Forelimb muscle (tissue), 1 donor: ENCODE measurements at regions not wholly inside any gene's neighbourhood (a gene's known extent, or its start where the extent isn't known, plus 50 kb on each side); places are given as distances from the start of the nearest gene placed in this dataset.
"Not testable (repeated sequence)": the region's sequence is repeated elsewhere in the genome, so short reads cannot be mapped to it uniquely, and the experiment has no call there.

ENCODE experiments used
- DNase-seq: peaks from one replicate; pipeline ENCODE4 v3.0.0-alpha.2; 2013; ENCODE audit warnings: low read depth

DNA sequence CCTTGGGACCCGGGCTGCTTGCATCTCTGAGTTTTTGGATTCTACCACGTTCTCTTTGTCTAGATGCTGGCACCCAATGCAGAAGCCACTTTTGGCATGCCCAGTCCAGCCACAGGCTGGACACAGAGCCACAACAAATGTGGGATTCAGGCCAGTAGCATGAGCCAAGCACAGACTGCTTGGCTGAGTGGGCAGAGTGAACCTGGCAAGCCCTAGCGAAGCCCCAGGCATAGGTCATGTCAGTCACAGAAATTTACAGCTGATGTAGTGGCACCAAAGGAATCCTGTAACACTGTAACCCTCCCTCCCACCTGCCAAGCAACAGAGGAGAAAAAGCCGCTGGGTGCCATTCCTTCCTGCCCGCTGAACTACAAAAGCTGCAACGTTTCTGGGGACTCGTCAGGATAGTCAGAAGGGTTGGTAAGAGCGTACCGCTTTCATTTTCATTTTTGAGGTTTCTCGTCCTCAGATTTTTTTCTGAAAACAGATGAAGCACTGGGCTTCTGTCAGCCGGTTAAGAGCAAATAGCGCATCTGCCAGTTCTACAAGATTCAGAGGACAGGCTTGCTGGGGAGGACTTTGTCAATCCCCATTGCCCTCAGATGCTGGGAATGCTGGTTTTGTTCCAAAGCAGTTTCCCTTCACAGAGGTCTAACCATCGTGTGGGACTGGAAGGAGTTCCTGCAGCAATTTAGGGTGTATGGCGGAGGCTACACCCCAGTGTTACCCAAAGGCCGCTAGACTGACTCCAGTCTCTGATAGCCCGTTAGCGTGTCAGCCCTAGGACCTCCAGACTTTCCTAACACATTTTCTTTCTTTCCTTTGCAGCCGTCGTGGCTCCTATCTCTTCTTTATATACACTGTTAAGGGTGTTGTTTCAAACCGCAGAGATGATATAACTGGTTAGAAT, 399.0 kb downstream of the HTR1A start:
- DNase-seq, result no peak

DNA sequence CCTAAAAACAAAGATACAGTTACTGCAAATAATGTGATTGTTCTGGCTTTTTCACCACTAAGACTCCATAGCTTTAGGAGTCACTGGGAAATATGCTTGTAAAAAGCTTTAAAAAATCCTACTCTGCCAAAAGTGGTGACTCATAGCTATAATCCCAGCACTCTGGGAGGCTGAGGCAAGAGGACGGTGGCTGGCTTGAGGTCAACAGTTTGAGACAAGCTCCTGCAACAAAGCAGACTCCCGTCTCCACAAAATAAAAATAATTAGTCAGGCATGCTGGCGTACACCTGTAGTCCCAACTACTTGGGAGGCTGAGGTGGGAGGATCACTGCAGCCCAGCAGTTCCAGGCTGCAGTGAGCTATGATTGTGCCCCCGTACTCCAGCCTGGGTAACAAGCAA, 406.4 kb downstream of the HTR1A start:
- DNase-seq, result no peak

DNA sequence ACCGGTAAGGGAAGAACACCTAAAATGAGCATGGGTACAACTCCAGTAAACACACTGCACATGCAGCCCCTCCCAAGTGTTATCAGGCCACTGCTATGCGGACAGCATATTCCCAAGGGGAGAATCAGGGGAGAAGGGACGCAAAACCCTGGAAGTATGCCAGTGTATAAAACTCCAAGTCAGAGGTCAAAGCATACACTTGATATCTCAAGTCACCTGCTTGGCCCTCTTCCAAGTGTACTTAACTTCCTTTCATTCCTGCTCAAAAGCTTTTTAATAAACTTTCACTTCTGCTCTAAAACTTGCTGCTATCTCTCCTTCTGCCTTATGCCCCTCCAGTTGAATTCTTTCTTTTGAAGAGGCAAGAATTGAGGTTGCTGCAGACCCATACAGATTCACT, 408.1 kb downstream of the HTR1A start:
- DNase-seq, result no peak

DNA sequence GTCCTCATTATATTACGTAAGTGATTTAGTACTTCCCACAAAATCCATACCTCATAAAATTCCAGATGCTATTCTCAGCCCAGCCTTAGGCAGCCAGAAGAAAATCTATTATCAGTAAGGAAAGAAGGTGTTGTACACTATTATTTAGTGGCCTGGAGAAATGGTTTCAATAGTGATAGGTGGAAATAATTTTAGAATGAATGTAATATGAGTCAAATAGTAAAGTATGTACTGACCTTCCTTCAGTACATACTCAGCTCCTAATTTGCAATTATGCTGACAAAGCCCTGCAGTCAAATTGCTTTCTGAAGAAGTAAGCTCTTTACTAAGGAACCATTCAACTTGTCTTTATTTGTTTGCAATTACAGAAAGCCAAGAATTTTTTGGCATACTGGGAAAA, 409.2 kb downstream of the HTR1A start:
- no peak for DNase-seq

DNA sequence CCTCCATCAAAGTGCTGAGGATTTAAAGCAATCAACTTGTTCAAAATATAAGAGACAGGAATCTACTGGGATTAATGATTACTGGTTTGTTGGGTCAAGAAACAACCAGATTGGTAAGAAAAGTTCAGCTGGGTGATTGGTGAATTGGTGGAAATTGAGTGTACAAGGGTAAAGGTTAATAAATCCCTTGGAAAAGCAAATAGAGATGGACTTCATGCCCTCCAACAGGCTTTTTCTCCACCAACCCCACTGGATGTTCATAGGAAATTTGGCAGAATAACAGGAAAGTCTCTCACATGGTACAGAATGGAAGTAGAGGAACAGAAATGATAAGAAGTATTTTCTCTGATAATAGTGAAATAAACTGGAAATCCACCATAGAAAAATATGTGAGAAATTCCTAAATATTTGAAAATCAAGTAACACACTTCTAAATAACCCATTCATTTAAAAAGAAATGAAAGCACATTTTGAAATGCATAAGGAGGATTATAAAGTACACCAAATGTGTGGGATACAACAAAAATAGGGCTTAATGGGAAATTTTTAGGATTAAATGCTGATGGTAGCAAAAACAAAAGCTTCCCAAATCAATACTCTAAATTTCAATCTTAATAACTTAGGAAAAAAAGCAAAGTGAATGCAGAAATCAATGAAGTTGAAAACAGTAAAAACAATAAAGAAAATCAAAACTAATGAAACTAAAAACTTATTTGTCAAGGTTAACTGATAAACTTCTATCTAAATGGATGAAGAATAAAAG, 426.2 kb downstream of the HTR1A start:
- DNase-seq, result no peak

DNA sequence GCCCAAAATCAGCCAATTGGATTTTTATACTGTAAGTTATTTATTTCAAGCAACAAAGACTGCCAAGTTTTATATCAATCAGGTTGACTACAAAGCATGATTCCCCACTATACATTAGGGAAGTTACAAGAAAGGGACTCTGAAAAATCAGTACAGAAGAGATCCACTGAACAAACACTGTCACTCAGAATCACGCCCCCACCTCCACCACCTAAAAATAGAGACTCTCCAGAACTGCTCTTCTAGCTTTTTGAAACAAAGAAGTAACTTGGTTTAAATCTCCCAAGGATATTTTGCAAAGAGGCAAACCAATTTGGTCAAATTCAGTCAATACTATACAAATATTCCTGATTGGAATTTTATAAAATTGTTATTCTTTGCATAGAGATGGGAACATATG, 438.0 kb downstream of the HTR1A start:
- DNase-seq, result no peak

DNA sequence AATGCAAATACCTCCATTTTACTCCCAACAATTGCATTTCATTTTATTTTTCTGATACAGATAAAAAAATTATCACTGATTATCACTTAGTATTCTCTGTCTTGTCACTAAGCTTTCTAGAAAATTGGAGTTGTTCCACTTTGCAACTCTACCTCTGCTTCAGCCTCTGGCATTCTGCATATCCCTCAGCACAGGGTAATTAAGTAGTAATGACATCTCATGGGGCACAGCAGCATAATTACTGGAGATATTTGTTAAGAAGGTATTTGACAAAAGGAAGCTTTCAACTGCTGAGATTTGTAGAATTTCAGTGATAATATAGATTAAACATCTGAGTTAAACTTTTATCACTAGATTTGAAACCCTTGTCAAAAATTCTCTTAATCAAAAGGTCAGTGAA, 446.2 kb downstream of the HTR1A start:
- DNase-seq, result no peak

DNA sequence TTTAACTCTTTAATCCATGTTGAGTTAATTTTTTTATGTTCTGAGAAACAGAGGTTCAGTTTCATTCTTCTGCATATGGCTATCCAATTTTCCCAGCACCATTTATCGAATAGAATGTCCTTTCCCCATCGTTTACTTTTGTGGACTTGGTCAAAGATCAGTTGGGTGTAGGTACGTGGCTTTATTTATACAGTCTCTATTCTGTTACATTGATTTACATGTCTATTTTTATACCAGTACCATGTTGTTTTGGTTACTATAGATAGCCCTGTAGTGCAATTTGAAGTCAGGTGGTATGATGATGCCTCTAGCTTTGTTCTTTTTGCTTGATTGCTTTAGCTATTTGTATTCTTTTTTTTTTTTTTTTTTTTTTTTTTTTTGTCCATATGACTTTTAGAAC, 462.0 kb downstream of the HTR1A start:
- DNase-seq, result no peak

DNA sequence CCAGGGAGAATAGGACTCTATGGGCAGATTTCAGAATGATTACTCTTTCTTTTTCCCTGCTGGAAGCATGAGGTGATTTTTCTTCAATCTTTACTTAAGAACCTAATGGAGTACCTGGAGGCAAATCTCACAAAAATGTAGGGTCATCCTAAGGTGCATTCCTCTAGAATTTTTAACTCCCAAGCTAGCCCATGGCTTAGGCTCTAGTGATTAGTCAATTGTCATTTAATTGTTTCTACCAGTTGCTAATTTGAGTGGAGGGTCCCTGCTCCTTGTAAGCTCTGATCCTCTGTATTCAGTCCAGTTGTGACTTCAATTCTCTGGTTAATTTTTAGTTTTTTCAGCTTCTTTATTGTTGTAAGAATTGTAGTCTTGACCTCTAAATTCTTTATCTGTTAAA, 467.0 kb downstream of the HTR1A start:
- DNase-seq, result no peak

DNA sequence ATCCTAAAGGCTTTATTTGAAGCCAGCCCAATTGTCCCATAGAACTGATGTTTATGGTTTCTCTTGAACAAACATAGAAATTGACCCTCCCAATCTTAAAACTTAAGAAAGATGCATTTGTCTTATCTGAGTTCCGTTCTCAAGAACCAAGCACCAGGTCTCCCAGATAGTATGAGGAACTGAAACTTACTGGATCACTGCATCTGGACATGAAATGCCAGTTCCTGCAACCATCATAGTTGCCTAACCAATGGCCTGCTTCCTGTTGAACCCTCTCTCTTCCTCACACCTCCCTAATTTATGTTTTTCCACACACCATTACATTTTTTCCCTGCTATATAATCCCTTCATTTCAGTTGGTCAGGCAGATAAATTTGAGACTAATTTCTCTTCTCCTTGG, 478.9 kb downstream of the HTR1A start:
- DNase-seq, result no peak

DNA sequence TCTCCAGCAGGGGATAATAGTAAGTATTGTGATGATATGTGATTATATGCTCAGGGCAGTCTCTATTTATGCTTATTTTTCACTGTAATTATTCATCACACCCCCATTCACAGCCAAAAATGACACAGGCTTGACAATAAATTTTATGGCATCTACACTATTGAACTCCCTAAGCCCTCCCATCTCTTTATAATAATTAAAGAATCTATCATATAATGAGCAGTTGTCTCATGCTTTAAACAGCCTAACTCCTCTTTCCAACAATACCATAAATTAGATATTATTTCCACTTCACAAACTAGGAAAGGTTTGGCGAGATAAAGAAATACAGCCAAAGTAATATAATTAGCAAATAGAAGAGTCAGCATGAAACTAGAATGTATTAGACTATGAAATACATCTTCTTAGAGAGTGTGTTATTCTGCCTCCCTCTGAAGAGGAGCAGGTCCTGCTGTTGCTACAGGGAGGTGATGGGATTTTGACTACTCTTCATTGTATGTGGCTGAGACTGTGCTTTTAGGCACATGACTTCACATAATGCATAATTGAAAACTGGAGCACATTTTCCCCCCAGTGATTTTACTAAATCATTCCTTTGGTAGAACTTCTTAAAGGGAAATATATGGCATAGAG, 488.8 kb downstream of the HTR1A start:
- DNase-seq, result no peak

DNA sequence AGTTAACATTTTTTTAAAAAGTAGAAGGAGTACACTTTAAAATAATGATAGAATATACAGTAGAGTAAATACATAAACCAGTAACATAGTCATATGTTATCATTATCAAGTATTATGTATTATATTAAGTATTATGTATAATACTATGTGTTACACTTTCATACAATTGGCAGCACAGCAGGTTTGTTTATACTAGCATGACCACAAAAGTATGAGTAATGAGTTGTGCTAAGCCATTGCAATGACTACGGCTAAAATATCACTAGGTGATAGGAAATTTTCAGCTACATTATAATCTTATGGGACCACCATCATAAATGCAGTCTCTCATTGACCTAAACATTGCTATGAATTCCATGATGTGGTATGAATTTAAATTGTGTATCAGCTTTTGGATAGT, 506.0 kb downstream of the HTR1A start:
- DNase-seq, result no peak

DNA sequence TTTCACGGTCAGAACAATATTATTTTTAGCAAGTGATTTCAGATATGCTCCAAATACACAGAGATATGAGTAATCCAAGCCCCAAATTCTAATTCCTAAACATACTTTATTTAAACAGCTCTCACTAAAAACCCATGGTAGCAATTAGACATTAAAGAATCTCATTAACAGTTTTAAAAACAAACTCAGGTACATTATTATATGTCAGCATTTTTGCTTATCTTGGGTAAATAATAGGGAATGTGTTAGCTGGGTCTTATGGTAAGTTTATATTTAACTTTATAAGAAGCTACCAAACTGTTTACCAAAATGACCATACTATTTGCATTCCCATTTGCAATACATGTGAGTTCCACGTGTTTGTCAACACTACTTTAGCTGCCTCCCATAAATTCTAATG, 511.1 kb downstream of the HTR1A start:
- DNase-seq, result no peak

DNA sequence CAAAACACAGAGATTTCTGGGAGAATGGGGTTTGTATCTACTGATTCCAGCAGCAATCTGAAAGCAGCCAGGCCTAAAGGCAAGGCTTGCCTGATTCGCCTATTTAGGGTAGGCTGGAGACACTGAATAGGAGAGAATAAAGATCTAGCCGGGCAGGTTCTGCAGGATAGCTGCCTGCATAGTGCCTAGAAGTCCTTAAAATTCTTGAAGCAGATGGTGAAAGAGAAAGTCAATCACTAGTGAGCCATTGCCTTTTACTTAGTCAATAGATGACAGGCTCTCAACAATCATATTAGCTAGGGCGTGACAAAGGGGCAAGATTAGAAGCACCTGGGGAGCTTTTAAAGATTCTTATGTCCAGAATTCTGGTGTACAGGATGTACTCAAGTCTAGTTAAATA, 522.7 kb downstream of the HTR1A start:
- DNase-seq, result no peak

DNA sequence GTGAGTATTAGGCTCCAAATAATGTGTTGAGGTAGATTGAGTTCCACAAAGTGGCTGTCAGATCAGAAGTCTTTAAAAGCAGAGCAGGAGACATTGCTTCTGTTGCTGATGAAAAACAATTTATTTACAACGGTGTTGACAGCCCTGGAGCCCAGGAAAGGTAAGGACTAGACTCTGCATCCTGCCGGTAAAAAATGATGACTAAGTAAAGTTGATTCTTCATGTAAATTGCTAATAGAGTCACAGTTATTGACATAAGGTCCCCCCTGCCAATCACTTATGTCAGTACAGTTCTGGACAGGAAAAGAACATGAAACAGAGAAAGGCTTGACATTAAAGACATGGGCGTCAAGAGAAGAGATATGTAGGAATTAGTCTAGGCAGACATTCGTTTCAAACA, 552.5 kb downstream of the HTR1A start:
- DNase-seq, result no peak

DNA sequence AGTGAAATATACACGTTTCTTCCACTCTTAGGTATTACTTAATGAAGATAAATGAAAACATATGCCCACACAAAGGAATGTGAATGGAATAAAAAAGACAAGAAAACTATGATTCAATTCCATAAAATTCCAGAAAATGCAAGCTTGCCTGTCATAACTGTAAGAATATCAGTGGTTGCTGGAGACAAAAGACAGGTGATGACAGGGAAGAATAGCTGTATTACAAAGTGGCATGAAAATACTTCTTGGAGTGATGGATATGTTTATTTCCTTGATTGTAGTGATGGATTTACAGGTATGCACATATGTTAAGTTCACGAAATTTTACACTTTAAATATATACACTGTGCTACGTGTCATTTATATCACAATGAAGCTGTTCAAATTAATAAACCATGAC, 553.3 kb downstream of the HTR1A start:
- DNase-seq, result no peak

DNA sequence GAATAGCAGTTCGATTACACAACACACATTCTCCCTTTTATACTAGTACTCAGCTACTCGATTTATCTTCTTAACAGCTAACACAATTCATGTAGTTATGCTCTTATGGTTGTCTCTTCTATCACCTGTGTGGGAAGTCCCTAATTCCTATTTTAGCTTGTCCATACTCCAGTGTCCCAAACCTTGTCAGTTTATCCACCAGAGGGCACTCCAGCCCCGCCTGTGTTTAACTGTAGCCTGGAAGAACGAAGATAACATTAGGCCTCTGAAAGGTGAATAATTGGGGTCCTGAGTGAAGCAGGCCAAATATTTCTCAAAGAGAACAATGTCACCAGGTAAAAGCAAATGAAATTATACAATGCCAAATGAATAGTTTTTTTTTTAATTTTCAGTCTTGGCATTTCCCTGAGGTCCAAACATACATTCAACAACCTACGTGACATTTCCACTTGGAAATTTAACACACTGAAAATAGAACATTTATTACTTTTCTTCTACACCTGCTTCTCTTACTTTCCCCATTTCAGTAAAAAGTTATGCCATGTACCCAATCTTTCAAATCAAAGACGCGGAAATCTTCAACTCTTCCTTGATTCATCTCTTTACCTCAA, 560.7 kb downstream of the HTR1A start:
- DNase-seq, result no peak

DNA sequence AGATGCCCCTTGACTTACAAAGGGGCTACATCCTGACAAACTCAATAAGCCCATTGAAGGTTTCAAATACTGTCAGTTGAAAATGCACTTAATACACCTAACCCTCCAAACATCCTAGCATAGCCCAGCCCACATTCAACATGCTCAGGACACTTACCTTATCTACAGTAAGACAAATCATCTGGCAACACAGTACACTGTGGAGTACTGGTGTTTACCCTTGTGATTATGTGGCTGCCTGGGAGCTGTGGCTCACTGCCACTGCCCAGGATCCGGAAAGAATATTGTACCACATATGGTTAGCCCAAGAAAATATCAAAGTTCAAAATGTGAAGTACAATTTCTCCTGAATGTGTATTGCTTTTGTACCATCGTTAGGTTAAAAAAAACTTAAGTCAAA, 562.2 kb downstream of the HTR1A start:
- no peak for DNase-seq

DNA sequence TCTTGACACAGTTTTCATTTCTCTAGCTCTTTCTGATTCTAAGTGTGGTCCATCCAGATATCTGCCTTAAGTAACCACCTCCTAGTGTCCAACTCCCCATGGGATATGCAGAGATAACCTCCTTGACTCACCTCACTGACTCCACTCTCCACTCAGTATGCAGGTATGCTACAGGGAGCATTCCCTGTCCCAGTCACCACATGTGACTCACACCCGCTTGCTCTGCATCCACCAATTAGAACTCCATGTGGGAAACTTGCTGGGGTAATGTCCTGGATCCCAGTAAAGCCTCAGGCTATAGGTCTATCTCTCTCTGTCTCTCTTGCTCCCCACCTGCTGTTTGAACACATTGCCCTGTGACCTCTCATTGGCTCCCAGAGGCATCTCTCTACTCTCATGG, 563.9 kb downstream of the HTR1A start:
- DNase-seq, result no peak

DNA sequence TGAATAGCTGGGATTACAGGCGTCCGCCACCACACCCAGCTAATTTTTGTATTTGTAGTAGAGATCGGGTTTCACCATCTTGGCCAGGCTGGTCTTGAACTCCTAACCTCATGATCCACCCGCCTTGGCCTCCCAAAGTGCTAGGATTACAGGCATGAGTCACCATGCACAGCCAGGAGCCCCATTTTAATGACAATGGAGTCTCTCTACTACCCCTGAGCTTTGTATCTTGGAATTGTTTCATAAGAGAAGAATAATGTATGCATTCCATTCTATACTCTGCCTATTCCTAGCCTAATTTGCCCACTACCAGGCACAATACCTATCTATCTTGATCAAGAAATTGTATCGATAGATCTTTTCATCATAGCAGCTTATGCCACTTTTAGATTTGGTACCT, 574.1 kb downstream of the HTR1A start:
- DNase-seq, result not testable (repeated sequence)

DNA sequence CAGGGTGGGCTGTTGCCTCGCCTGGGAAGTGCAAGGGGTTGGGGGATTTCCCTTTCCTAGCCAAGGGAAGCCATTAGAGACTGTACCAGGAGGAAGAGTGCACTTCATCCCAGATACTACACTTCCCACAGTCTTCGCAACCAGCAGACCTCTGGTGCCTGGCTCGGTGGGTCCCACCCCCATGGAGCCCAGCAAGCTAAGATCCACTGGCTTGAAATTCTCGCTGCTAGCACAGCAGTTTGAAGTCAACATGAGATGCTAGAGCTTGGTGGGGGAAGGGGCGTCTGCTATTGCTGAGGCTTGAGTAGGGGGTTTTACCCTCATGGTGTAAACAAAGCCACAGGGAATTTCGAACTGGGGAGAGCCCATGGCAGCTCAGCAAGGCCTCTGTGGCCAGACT, 586.4 kb downstream of the HTR1A start:
- DNase-seq, result no peak

DNA sequence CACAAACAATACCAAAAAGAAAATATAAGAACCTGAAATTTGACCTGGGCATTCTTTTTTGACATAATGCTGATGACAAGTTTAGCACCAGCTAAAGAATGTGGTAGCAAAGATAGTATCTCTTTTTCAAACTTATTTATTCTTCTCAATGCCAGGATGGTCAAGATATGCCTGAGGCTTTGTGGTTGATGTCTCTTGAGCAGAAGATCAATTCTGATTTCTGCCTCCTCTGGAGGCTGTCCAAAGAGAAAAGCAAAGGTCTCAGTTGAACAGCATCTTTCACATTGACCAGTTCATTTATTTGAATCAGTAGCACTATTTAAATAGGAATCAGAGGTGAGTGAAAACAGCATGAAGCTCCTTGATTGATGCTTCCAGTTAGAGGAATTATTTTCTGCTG, 588.2 kb downstream of the HTR1A start:
- no peak for DNase-seq
